Stomach (tissue), 4 donors: ENCODE measurements at regions not wholly inside any gene's neighbourhood (a gene's known extent, or its start where the extent isn't known, plus 50 kb on each side); places are given as distances from the start of the nearest gene placed in this dataset.

ENCODE experiments used
- EP300 ChIP-seq: sonication (generic); formaldehyde crosslinking; IDR thresholded peaks from one replicate; pipeline ENCODE4 v1.6.1; 2017; ENCODE audit warnings: antibody characterized with exemption
- POLR2A ChIP-seq, 4 donors: fragments of 450-650 bp; IDR thresholded peaks; one replicate each; pipeline ENCODE4 v1.6.1; 2016; ENCODE audit warnings: antibody characterized with exemption in 4 of 4, control low read depth in 2 of 4, mild to moderate bottlenecking in 1 of 4, moderate library complexity in 1 of 4
- POLR2AphosphoS5 ChIP-seq, 3 donors: sonication (generic); formaldehyde crosslinking; IDR thresholded peaks; one replicate each; pipeline ENCODE4 v1.6.1; 2016; ENCODE audit warnings: antibody characterized with exemption in 3 of 3
- TF ChIP-seq, protein P1 (sequence below), 7 experiments: fragments of 450-650 bp in 4 of 7; fragments of 200-600 bp in 3 of 7; sonication (generic) in 3 of 7; IDR thresholded peaks; one replicate each; pipeline ENCODE4 v1.5.1; 2016 to 2019; ENCODE audit warnings: antibody characterized with exemption in 7 of 7, control low read depth in 2 of 7, mild to moderate bottlenecking in 1 of 7

GRCh38 chr16:9622268-9622667 lies 530.8 kb downstream of the HAPSTR1 start:
- TF ChIP-seq POLR2A (IDR thresholded peaks at IDR 0.05) (no peak), POLR2AphosphoS5 (IDR thresholded peaks at IDR 0.05) (no peak), EP300 (no peak)
- TF ChIP-seq, protein P1, sequence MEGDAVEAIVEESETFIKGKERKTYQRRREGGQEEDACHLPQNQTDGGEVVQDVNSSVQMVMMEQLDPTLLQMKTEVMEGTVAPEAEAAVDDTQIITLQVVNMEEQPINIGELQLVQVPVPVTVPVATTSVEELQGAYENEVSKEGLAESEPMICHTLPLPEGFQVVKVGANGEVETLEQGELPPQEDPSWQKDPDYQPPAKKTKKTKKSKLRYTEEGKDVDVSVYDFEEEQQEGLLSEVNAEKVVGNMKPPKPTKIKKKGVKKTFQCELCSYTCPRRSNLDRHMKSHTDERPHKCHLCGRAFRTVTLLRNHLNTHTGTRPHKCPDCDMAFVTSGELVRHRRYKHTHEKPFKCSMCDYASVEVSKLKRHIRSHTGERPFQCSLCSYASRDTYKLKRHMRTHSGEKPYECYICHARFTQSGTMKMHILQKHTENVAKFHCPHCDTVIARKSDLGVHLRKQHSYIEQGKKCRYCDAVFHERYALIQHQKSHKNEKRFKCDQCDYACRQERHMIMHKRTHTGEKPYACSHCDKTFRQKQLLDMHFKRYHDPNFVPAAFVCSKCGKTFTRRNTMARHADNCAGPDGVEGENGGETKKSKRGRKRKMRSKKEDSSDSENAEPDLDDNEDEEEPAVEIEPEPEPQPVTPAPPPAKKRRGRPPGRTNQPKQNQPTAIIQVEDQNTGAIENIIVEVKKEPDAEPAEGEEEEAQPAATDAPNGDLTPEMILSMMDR (IDR thresholded peaks at IDR 0.05), result no peak
